ENCODE measurements at regions not wholly inside any gene's neighbourhood (a gene's known extent, or its start where the extent isn't known, plus 50 kb on each side); places are given as distances from the start of the nearest gene placed in this dataset.

- DNase-seq, result no peak
Observed at GRCh38 chr11:134905517-134905916, 493.5 kb upstream of the B3GAT1 start.

GRCh38 chr11:134904103-134904790 lies 492.2 kb upstream of the B3GAT1 start:
- DNase-seq, result no peak

GRCh38 chr11:134901955-134902918 lies 490.2 kb upstream of the B3GAT1 start:
- no peak for DNase-seq

GRCh38 chr11:134901542-134901941 lies 489.5 kb upstream of the B3GAT1 start:
- no peak for DNase-seq

GRCh38 chr11:134893810-134894685 lies 482.0 kb upstream of the B3GAT1 start:
- no peak for DNase-seq

- no peak for DNase-seq
Observed at GRCh38 chr11:134890446-134890845, 478.4 kb upstream of the B3GAT1 start.

- no peak for DNase-seq
Observed at GRCh38 chr11:134889832-134890231, 477.8 kb upstream of the B3GAT1 start.

GRCh38 chr11:134888821-134889220 lies 476.8 kb upstream of the B3GAT1 start:
- DNase-seq, result no peak

- no peak for DNase-seq
Observed at GRCh38 chr11:134887896-134888295, 475.9 kb upstream of the B3GAT1 start.

GRCh38 chr11:134883484-134883883 lies 471.4 kb upstream of the B3GAT1 start:
- no peak for DNase-seq

- DNase-seq, result no peak
Observed at GRCh38 chr11:134882671-134883297, 470.7 kb upstream of the B3GAT1 start.

GRCh38 chr11:134882141-134882540 lies 470.1 kb upstream of the B3GAT1 start:
- no peak for DNase-seq

- no peak for DNase-seq
Observed at GRCh38 chr11:134880788-134881187, 468.7 kb upstream of the B3GAT1 start.

- DNase-seq, result no peak
Observed at GRCh38 chr11:134879931-134880330, 467.9 kb upstream of the B3GAT1 start.

GRCh38 chr11:134879341-134879740 lies 467.3 kb upstream of the B3GAT1 start:
- DNase-seq, result no peak

- no peak for DNase-seq
Observed at GRCh38 chr11:134878785-134879184, 466.7 kb upstream of the B3GAT1 start.

GRCh38 chr11:134876226-134876625 lies 464.2 kb upstream of the B3GAT1 start:
- no peak for DNase-seq

GRCh38 chr11:134866981-134867675 lies 455.1 kb upstream of the B3GAT1 start:
- DNase-seq, result no peak

GRCh38 chr11:134866215-134866614 lies 454.2 kb upstream of the B3GAT1 start:
- DNase-seq, result no peak

- no peak for DNase-seq
Observed at GRCh38 chr11:134864968-134865305, 452.9 kb upstream of the B3GAT1 start.

- DNase-seq, result no peak
Observed at GRCh38 chr11:134864233-134864967, 452.4 kb upstream of the B3GAT1 start.

Data from MV-4-11 (cell line).